Fibroblast of lung (primary cell): ENCODE measurements at regions not wholly inside any gene's neighbourhood (a gene's known extent, or its start where the extent isn't known, plus 50 kb on each side); places are given as distances from the start of the nearest gene placed in this dataset.
A peak's percentile ranks its signal among the peaks of the same experiment; 100 is the strongest.

ENCODE experiments used
- DNase-seq, 2 donors: peaks; one replicate each; pipeline versions ENCODE4 v3.0.0 to v3.0.0-alpha.2; 2010; ENCODE audit warnings: low read depth in 2 of 2
- H2AFZ ChIP-seq: 2 replicates; pipeline ENCODE4 v1.5.1; 2012; ENCODE audit warnings: low read length, control low read depth, inconsistent platforms
- H3K27ac ChIP-seq: 2 replicates; pipeline ENCODE4 v1.5.1; 2011; ENCODE audit warnings: low read length, control low read depth; ENCODE audit not compliant: insufficient read depth
- H3K27me3 ChIP-seq: 2 replicates; pipeline ENCODE4 v1.5.1; 2011; ENCODE audit warnings: mild to moderate bottlenecking, low read length; ENCODE audit not compliant: control insufficient read depth, insufficient read depth
- H3K36me3 ChIP-seq: 2 replicates; pipeline ENCODE4 v1.5.1; 2011; ENCODE audit warnings: low read length; ENCODE audit not compliant: control insufficient read depth, insufficient read depth
- H3K4me1 ChIP-seq: 2 replicates; pipeline ENCODE4 v1.5.1; 2011; ENCODE audit warnings: low read length; ENCODE audit not compliant: control insufficient read depth, insufficient read depth; ENCODE audit errors: extremely low read depth
- H3K4me2 ChIP-seq: 2 replicates; pipeline ENCODE4 v1.5.1; 2011; ENCODE audit warnings: low read length, control low read depth; ENCODE audit not compliant: insufficient read depth; ENCODE audit errors: extremely low read depth
- H3K4me3 ChIP-seq, 4 experiments: fragments of 200-600 bp in 1 of 4; sonication (generic) in 1 of 4; replicated peaks in 1 of 4; 2 replicates each; pipeline ENCODE4 v1.5.1; 2011 to 2016; ENCODE audit warnings: low read length in 4 of 4, low read depth in 3 of 4, mild to moderate bottlenecking in 3 of 4, control low read depth in 2 of 4, inconsistent platforms in 1 of 4, mixed read lengths in 1 of 4; ENCODE audit not compliant: insufficient read depth in 1 of 4; ENCODE audit errors: control extremely low read depth in 1 of 4
- H3K79me2 ChIP-seq: 2 replicates; pipeline ENCODE4 v1.5.1; 2012; ENCODE audit warnings: mild to moderate bottlenecking, low read length, inconsistent platforms; ENCODE audit not compliant: control insufficient read depth, insufficient read depth
- H3K9ac ChIP-seq: 2 replicates; pipeline ENCODE4 v1.5.1; 2011; ENCODE audit warnings: mild to moderate bottlenecking, low read length, control low read depth; ENCODE audit not compliant: insufficient read depth
- H3K9me3 ChIP-seq: 2 replicates; pipeline ENCODE4 v1.5.1; 2012; ENCODE audit warnings: low read depth, low read length; ENCODE audit not compliant: control insufficient read depth, insufficient read depth
- H4K20me1 ChIP-seq: 2 replicates; pipeline ENCODE4 v1.5.1; 2011; ENCODE audit warnings: low read length; ENCODE audit not compliant: control insufficient read depth, insufficient read depth; ENCODE audit errors: extremely low read depth
- CTCF ChIP-seq, 2 donors: IDR thresholded peaks in 1 of 2; conservative IDR thresholded peaks in 1 of 2; 1 replicate in 1 of 2; 2 replicates in 1 of 2; pipeline ENCODE4 v1.5.1; 2011 to 2012; ENCODE audit warnings: low read length in 2 of 2, control low read depth in 1 of 2, inconsistent platforms in 1 of 2, low read depth in 1 of 2, mild to moderate bottlenecking in 1 of 2
- EZH2 ChIP-seq: IDR thresholded peaks from 2 replicates; pipeline ENCODE4 v1.5.1; 2012; ENCODE audit warnings: low read length, control low read depth, mild to moderate bottlenecking; ENCODE audit errors: missing control alignments

- no peaks in the 10 kb centered on the region for H3K79me2 ChIP-seq
- DNase-seq, result no peak
- no peak overlapping the region for H3K4me3 ChIP-seq
- TF ChIP-seq CTCF (conservative IDR thresholded peaks at IDR 0.05 in 1 of 2, IDR thresholded peaks at IDR 0.05 in 1 of 2; ENCODE audit: low read depth in 1 of 2, low read length in 2 of 2), result no peak
- TF ChIP-seq EZH2, result no peak
- H2AFZ ChIP-seq, result no peak overlapping the region
- no peaks in the 10 kb centered on the region for H3K36me3 ChIP-seq
- H3K9ac ChIP-seq, result no peak overlapping the region
- H3K4me2 ChIP-seq, result no peak overlapping the region
- H3K27ac ChIP-seq, result no peak overlapping the region
- no peaks in the 10 kb centered on the region for H3K4me1 ChIP-seq
- no peaks in the 10 kb centered on the region for H3K9me3 ChIP-seq
- H3K27me3 ChIP-seq, result peaks cover 3% of the 10 kb centered on the region
- no peaks in the 10 kb centered on the region for H4K20me1 ChIP-seq
These were observed 177.1 kb downstream of the ANKRD60 start for GRCh38 chr20:58051367-58051766.

GRCh38 chr20:58048096-58048702 lies 180.3 kb downstream of the ANKRD60 start:
- no peaks in the 10 kb centered on the region for H3K4me1 ChIP-seq
- TF ChIP-seq EZH2, result no peak
- no peak for TF ChIP-seq CTCF (conservative IDR thresholded peaks at IDR 0.05 in 1 of 2, IDR thresholded peaks at IDR 0.05 in 1 of 2; ENCODE audit: low read depth in 1 of 2, low read length in 2 of 2)
- peak; percentile 11 to 58 for DNase-seq

DNA sequence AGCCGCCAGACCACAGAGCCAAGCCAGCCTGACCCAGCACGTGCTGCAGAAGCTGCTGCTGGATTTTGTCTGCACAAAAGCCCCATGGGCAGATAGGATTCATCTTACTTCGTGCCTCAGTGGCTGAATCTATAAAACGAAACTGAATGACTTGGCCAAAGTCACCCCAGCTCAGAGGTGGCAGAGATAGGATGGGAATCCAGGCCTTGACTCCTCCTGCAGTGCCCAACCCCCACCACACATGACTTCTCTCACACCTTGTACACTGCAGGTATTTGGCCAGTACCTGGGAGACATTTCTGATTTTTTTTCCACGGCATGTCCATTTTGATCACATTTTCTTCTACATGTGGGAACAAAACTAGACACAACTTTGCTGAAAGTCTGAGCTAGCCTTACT lies 182.1 kb downstream of the ANKRD60 start:
- DNase-seq, result no peak
- Histone ChIP-seq H3K27ac (no peak overlapping the region), H3K79me2 (no peaks in the 10 kb centered on the region), H4K20me1 (no peaks in the 10 kb centered on the region), H3K4me2 (no peak overlapping the region), H3K4me3 (no peak overlapping the region), H2AFZ (no peak overlapping the region), H3K9me3 (no peaks in the 10 kb centered on the region), H3K4me1 (no peaks in the 10 kb centered on the region), H3K36me3 (no peaks in the 10 kb centered on the region), H3K27me3 (no peaks in the 10 kb centered on the region), H3K9ac (no peak overlapping the region)
- TF ChIP-seq EZH2, result no peak
- TF ChIP-seq CTCF (conservative IDR thresholded peaks at IDR 0.05 in 1 of 2, IDR thresholded peaks at IDR 0.05 in 1 of 2; ENCODE audit: low read depth in 1 of 2, low read length in 2 of 2), result no peak

More at GRCh38 chr20:58048096-58048702, 180.3 kb downstream of the ANKRD60 start:
- no peaks in the 10 kb centered on the region for H3K36me3 ChIP-seq
- H3K79me2 ChIP-seq, result no peaks in the 10 kb centered on the region
- no peak overlapping the region for H2AFZ ChIP-seq
- no peak overlapping the region for H3K27ac ChIP-seq
- H3K4me2 ChIP-seq, result no peak overlapping the region
- no peaks in the 10 kb centered on the region for H3K27me3 ChIP-seq
- no peak overlapping the region for H3K9ac ChIP-seq
- no peaks in the 10 kb centered on the region for H4K20me1 ChIP-seq
- H3K9me3 ChIP-seq, result no peaks in the 10 kb centered on the region
- no peak overlapping the region for H3K4me3 ChIP-seq
